ENCODE measurements at regions not wholly inside any gene's neighbourhood (a gene's known extent, or its start where the extent isn't known, plus 50 kb on each side); places are given as distances from the start of the nearest gene placed in this dataset.

DNA sequence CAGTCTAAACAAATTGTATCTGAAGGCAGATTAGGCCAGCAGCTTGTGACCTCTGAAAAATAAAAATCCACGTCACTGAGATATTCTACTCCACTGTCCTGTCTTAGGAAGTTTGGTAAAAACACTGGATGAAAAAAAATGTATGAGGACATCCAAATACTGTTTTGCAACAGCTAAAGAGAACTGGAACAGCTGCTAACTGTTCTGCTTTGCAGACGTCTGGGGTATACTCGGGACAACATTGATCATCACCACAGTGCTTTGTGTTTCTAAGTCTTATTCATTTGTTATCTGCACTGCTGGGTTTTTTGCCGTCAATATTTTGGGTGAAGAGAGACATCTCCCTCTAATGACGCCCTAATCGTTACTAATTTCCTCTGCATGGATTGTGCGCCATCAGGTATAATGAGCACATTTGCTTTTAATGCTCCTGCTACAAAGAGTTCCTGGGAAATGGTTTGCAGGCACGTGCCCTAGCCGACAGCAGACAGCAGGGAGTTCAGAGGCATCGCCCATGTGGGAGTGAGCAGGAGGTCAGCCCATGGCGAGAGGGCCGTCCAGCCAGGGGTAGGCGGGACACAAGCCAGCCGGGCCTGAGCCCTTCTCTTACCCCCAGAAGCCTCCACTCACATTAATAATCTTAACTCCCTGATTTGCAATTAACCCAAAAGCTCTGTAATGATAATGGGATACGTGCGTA lies 87.0 kb downstream of the CBLN1 start:
- DNase-seq (ENCODE audit: extremely low read depth, low read depth) = no peak
- TF ChIP-seq, protein P1, sequence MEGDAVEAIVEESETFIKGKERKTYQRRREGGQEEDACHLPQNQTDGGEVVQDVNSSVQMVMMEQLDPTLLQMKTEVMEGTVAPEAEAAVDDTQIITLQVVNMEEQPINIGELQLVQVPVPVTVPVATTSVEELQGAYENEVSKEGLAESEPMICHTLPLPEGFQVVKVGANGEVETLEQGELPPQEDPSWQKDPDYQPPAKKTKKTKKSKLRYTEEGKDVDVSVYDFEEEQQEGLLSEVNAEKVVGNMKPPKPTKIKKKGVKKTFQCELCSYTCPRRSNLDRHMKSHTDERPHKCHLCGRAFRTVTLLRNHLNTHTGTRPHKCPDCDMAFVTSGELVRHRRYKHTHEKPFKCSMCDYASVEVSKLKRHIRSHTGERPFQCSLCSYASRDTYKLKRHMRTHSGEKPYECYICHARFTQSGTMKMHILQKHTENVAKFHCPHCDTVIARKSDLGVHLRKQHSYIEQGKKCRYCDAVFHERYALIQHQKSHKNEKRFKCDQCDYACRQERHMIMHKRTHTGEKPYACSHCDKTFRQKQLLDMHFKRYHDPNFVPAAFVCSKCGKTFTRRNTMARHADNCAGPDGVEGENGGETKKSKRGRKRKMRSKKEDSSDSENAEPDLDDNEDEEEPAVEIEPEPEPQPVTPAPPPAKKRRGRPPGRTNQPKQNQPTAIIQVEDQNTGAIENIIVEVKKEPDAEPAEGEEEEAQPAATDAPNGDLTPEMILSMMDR (IDR thresholded peaks at IDR 0.05; ENCODE audit: low read depth, low read length) = no peak

- DNase-seq (ENCODE audit: extremely low read depth, low read depth) = no peak
- TF ChIP-seq, protein P1 (IDR thresholded peaks at IDR 0.05; ENCODE audit: low read depth, low read length) = no peak
Measured at GRCh38 chr16:49193596-49193995, 88.0 kb downstream of the CBLN1 start.

GRCh38 chr16:49189286-49189685 lies 92.4 kb downstream of the CBLN1 start:
- no peak for DNase-seq (ENCODE audit: extremely low read depth, low read depth)
- TF ChIP-seq, protein P1 (IDR thresholded peaks at IDR 0.05; ENCODE audit: low read depth, low read length) = no peak

- DNase-seq (ENCODE audit: extremely low read depth, low read depth) = no peak
- TF ChIP-seq, protein P1 (IDR thresholded peaks at IDR 0.05; ENCODE audit: low read depth, low read length) = no peak
Measured at GRCh38 chr16:49183911-49184310, 97.7 kb downstream of the CBLN1 start.

GRCh38 chr16:49181791-49182518 lies 99.7 kb downstream of the CBLN1 start:
- no peak for DNase-seq (ENCODE audit: extremely low read depth, low read depth)
- TF ChIP-seq, protein P1 (IDR thresholded peaks at IDR 0.05; ENCODE audit: low read depth, low read length) = no peak

- TF ChIP-seq, protein P1 (IDR thresholded peaks at IDR 0.05; ENCODE audit: low read depth, low read length) = no peak
- no peak for DNase-seq (ENCODE audit: extremely low read depth, low read depth)
Measured at GRCh38 chr16:49179714-49180330, 101.8 kb downstream of the CBLN1 start.

- no peak for DNase-seq (ENCODE audit: extremely low read depth, low read depth)
- TF ChIP-seq, protein P1 (IDR thresholded peaks at IDR 0.05; ENCODE audit: low read depth, low read length) = no peak
Measured at GRCh38 chr16:49168126-49168525, 113.5 kb downstream of the CBLN1 start.
